ENCODE measurements at regions not wholly inside any gene's neighbourhood (a gene's known extent, or its start where the extent isn't known, plus 50 kb on each side); places are given as distances from the start of the nearest gene placed in this dataset.

- TF ChIP-seq CTCF (conservative IDR thresholded peaks at IDR 0.05), result no peak
- TF ChIP-seq ZFX (IDR thresholded peaks at IDR 0.05), result no peak
- H3K27ac ChIP-seq, result no peak overlapping the region
Measured at GRCh38 chr5:44914221-44914620, 105.5 kb downstream of the MRPS30 start.

GRCh38 chr5:44919560-44919959 is 110.8 kb downstream of the MRPS30 start:
- no peak for TF ChIP-seq CTCF (conservative IDR thresholded peaks at IDR 0.05)
- TF ChIP-seq ZFX (IDR thresholded peaks at IDR 0.05), result no peak
- no peak overlapping the region for H3K27ac ChIP-seq

GRCh38 chr5:44927115-44927733 is 118.5 kb downstream of the MRPS30 start:
- TF ChIP-seq ZFX (IDR thresholded peaks at IDR 0.05), result no peak
- TF ChIP-seq CTCF (conservative IDR thresholded peaks at IDR 0.05), result no peak
- H3K27ac ChIP-seq, result no peak overlapping the region

- no peak overlapping the region for H3K27ac ChIP-seq
- TF ChIP-seq CTCF (conservative IDR thresholded peaks at IDR 0.05) (no peak), ZFX (IDR thresholded peaks at IDR 0.05) (no peak)
Measured at GRCh38 chr5:44932922-44933585, 124.3 kb downstream of the MRPS30 start.

GRCh38 chr5:44933686-44934085 is 124.9 kb downstream of the MRPS30 start:
- no peak for TF ChIP-seq ZFX (IDR thresholded peaks at IDR 0.05)
- no peak for TF ChIP-seq CTCF (conservative IDR thresholded peaks at IDR 0.05)
- no peak overlapping the region for H3K27ac ChIP-seq

- peak; percentile 40 for TF ChIP-seq CTCF (conservative IDR thresholded peaks at IDR 0.05)
- TF ChIP-seq ZFX (IDR thresholded peaks at IDR 0.05), result no peak
- H3K27ac ChIP-seq, result no peak overlapping the region
Measured at GRCh38 chr5:44935262-44935661, 126.5 kb downstream of the MRPS30 start.

- no peak overlapping the region for H3K27ac ChIP-seq
- no peak for TF ChIP-seq CTCF (conservative IDR thresholded peaks at IDR 0.05)
- no peak for TF ChIP-seq ZFX (IDR thresholded peaks at IDR 0.05)
Measured at GRCh38 chr5:44935871-44936270, 127.1 kb downstream of the MRPS30 start.

Data from C4-2B (cell line).